Loucy (cell line): ENCODE measurements at regions not wholly inside any gene's neighbourhood (a gene's known extent, or its start where the extent isn't known, plus 50 kb on each side); places are given as distances from the start of the nearest gene placed in this dataset.

Experiments used
- H2AFZ ChIP-seq: fragments of 200-600 bp; sonication (generic); 2 replicates; pipeline ENCODE4 v1.6.0; 2016; ENCODE audit warnings: antibody characterized with exemption, mild to moderate bottlenecking, low read length, moderate library complexity
- H3F3A ChIP-seq: fragments of 200-600 bp; 2 replicates; pipeline ENCODE4 v1.6.0; 2016; ENCODE audit warnings: antibody characterized with exemption, low read depth, mild to moderate bottlenecking
- H3K27me3 ChIP-seq: fragments of 200-600 bp; sonication (generic); 2 replicates; pipeline ENCODE4 v1.6.1; 2014; ENCODE audit warnings: low read length, mild to moderate bottlenecking; ENCODE audit not compliant: insufficient read depth, poor library complexity, severe bottlenecking
- H3K36me3 ChIP-seq: fragments of 200-600 bp; sonication (generic); 2 replicates; pipeline ENCODE4 v1.6.1; 2016; ENCODE audit warnings: low read length; ENCODE audit not compliant: insufficient read depth
- H3K4me1 ChIP-seq: fragments of 200-600 bp; sonication (generic); 2 replicates; pipeline ENCODE4 v1.5.1; 2014; ENCODE audit warnings: low read length, mild to moderate bottlenecking; ENCODE audit not compliant: insufficient read depth, poor library complexity, severe bottlenecking
- H3K4me2 ChIP-seq: fragments of 200-600 bp; sonication (generic); 2 replicates; pipeline ENCODE4 v1.6.0; 2014; ENCODE audit warnings: antibody characterized with exemption, low read length, low read depth, mild to moderate bottlenecking; ENCODE audit not compliant: poor library complexity, severe bottlenecking
- H3K4me3 ChIP-seq: fragments of 200-600 bp; sonication (generic); 2 replicates; pipeline ENCODE4 v1.5.1; 2014; ENCODE audit warnings: low read length, mild to moderate bottlenecking, mixed read lengths; ENCODE audit not compliant: poor library complexity, severe bottlenecking
- H3K79me2 ChIP-seq: fragments of 200-600 bp; sonication (generic); 2 replicates; pipeline ENCODE4 v1.6.1; 2014; ENCODE audit warnings: low read length; ENCODE audit not compliant: insufficient read depth
- H3K9ac ChIP-seq: fragments of 200-600 bp; sonication (generic); 2 replicates; pipeline ENCODE4 v1.6.0; 2014; ENCODE audit warnings: mild to moderate bottlenecking, low read depth, low read length, moderate library complexity; ENCODE audit not compliant: poor library complexity, severe bottlenecking
- H3K9me2 ChIP-seq: fragments of 200-600 bp; sonication (generic); replicated peaks from 2 replicates; pipeline ENCODE4 v1.6.1; 2016; ENCODE audit warnings: low read depth, low read length, mixed read lengths
- H3K9me3 ChIP-seq: fragments of 200-600 bp; sonication (generic); 2 replicates; pipeline ENCODE4 v1.6.1; 2014; ENCODE audit warnings: mild to moderate bottlenecking, antibody characterized with exemption, low read length, low read depth; ENCODE audit not compliant: insufficient read depth
- H4K20me1 ChIP-seq: fragments of 200-600 bp; sonication (generic); 2 replicates; pipeline ENCODE4 v1.6.0; 2014; ENCODE audit warnings: antibody characterized with exemption, low read length, mild to moderate bottlenecking; ENCODE audit not compliant: insufficient read depth, poor library complexity, severe bottlenecking
- EZH2phosphoT487 ChIP-seq: fragments of 200-600 bp; IDR thresholded peaks from 2 replicates; pipeline ENCODE4 v1.6.1; 2018; ENCODE audit warnings: antibody characterized with exemption, mild to moderate bottlenecking, moderate library complexity, borderline replicate concordance
- TF ChIP-seq, protein P1 (sequence below): fragments of 200-600 bp; sonication (generic); conservative IDR thresholded peaks from 2 replicates; pipeline ENCODE4 v1.5.1; 2014; ENCODE audit warnings: mild to moderate bottlenecking, antibody characterized with exemption, low read length

DNA sequence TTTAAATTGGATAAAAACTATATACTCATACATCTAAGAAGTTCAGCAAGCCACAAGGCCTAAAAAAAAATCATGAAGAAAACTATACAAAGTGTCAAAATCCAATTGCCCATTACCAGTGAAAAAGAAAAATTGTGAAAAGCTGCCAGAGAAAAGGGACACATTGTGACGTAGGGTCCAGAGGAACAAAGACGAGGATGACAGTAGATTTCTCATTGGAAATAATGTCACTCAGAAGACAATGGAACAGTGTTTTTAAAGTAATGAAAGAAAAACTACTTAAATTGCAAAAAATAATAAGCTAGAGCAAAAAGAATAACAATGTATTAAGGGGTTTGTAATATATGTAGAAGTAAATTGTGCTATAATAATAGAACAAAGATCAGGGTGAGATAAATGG is 195.2 kb downstream of the EFNB2 start:
- no peaks in the 10 kb centered on the region for H3K36me3 ChIP-seq
- TF ChIP-seq, protein P1, sequence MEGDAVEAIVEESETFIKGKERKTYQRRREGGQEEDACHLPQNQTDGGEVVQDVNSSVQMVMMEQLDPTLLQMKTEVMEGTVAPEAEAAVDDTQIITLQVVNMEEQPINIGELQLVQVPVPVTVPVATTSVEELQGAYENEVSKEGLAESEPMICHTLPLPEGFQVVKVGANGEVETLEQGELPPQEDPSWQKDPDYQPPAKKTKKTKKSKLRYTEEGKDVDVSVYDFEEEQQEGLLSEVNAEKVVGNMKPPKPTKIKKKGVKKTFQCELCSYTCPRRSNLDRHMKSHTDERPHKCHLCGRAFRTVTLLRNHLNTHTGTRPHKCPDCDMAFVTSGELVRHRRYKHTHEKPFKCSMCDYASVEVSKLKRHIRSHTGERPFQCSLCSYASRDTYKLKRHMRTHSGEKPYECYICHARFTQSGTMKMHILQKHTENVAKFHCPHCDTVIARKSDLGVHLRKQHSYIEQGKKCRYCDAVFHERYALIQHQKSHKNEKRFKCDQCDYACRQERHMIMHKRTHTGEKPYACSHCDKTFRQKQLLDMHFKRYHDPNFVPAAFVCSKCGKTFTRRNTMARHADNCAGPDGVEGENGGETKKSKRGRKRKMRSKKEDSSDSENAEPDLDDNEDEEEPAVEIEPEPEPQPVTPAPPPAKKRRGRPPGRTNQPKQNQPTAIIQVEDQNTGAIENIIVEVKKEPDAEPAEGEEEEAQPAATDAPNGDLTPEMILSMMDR: no peak
- no peak for TF ChIP-seq EZH2phosphoT487
- H3K79me2 ChIP-seq: no peaks in the 10 kb centered on the region
- 0 out of 2 replicates have a peak, but pooled peaks cover 13% of the 10 kb centered on the region for H3K9me3 ChIP-seq
- no peak overlapping the region for H3K4me3 ChIP-seq
- no peaks in the 10 kb centered on the region for H3F3A ChIP-seq
- no peak overlapping the region for H3K9ac ChIP-seq
- no peak overlapping the region for H2AFZ ChIP-seq
- H4K20me1 ChIP-seq: no peaks in the 10 kb centered on the region
- H3K9me2 ChIP-seq: no peaks in the 10 kb centered on the region
- H3K4me1 ChIP-seq: no peaks in the 10 kb centered on the region
- no peak overlapping the region for H3K4me2 ChIP-seq
- no peaks in the 10 kb centered on the region for H3K27me3 ChIP-seq

DNA sequence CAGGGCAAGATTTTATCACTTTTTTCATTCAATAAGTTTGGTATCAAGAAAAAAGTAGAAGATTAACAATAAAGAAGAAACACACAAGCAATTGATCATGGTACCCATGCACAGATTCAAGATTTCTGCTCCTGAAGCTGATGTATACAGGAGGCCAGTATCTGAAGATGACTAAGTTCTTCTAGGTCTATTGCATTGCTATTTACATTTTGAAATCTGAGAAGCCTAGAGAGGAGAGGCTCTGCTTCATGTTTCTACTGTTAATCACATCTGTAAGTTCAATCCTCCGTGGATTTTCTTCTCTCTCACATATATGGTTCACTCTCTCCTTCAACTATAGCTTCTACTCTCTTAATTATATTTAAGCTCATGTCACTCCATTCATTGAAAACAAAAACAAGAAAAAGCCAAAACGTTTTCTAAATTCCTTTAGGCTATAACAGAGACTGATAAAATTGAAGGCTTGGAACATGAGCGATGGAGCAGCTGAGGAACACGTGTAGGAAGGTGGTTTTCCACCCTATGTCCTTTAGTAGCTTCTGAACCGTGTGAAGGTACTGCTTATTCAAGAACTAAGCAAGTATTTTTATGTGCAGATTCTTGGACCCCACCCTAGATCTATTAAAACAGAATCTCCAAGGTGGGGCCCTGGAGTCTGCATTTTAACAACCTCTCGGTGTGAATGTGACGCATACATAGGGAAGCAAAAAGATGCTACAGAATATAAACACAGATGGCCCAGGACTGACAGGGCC is 198.2 kb downstream of the EFNB2 start:
- no peaks in the 10 kb centered on the region for H3K36me3 ChIP-seq
- H3K4me1 ChIP-seq: no peaks in the 10 kb centered on the region
- TF ChIP-seq, protein P1: no peak
- no peak for TF ChIP-seq EZH2phosphoT487
- H3K27me3 ChIP-seq: no peaks in the 10 kb centered on the region
- no peak overlapping the region for H2AFZ ChIP-seq
- H3K9ac ChIP-seq: no peak overlapping the region
- H3K4me3 ChIP-seq: no peak overlapping the region
- no peaks in the 10 kb centered on the region for H3K9me2 ChIP-seq
- H3F3A ChIP-seq: no peaks in the 10 kb centered on the region
- H3K9me3 ChIP-seq: 0 out of 2 replicates have a peak, but pooled peaks cover 13% of the 10 kb centered on the region
- H4K20me1 ChIP-seq: no peaks in the 10 kb centered on the region
- H3K79me2 ChIP-seq: no peaks in the 10 kb centered on the region
- H3K4me2 ChIP-seq: no peak overlapping the region

- H3K36me3 ChIP-seq: no peaks in the 10 kb centered on the region
- H3K4me2 ChIP-seq: no peak overlapping the region
- H3K9ac ChIP-seq: no peak overlapping the region
- H3K9me3 ChIP-seq: 0 out of 2 replicates have a peak, but pooled peaks cover 13% of the 10 kb centered on the region
- no peaks in the 10 kb centered on the region for H4K20me1 ChIP-seq
- H3K79me2 ChIP-seq: no peaks in the 10 kb centered on the region
- H2AFZ ChIP-seq: no peak overlapping the region
- H3K27me3 ChIP-seq: no peaks in the 10 kb centered on the region
- no peaks in the 10 kb centered on the region for H3K4me1 ChIP-seq
- no peaks in the 10 kb centered on the region for H3K9me2 ChIP-seq
- no peaks in the 10 kb centered on the region for H3F3A ChIP-seq
- TF ChIP-seq, protein P1: no peak
- TF ChIP-seq EZH2phosphoT487: no peak
- no peak overlapping the region for H3K4me3 ChIP-seq
Measured at GRCh38 chr13:106336668-106337067, 198.8 kb downstream of the EFNB2 start.
